Ureter (tissue), 1 donor: ENCODE measurements at regions not wholly inside any gene's neighbourhood (a gene's known extent, or its start where the extent isn't known, plus 50 kb on each side); places are given as distances from the start of the nearest gene placed in this dataset.

ENCODE experiments used
- DNase-seq: peaks from one replicate; pipeline ENCODE4 v3.0.0-alpha.2; 2020; ENCODE audit warnings: low spot score
- donor health status: DM: yes; HTN: yes; CAD: no.

- DNase-seq, result no peak
Measured at GRCh38 chr12:30021051-30021833, 237.5 kb upstream of the TMTC1 start.

GRCh38 chr12:30019366-30020140 is 235.8 kb upstream of the TMTC1 start:
- no peak for DNase-seq

- DNase-seq, result no peak
Measured at GRCh38 chr12:30016540-30017055, 232.9 kb upstream of the TMTC1 start.

- DNase-seq, result no peak
Measured at GRCh38 chr12:30015631-30016337, 232.0 kb upstream of the TMTC1 start.

GRCh38 chr12:30014991-30015390 is 231.2 kb upstream of the TMTC1 start:
- DNase-seq, result no peak

GRCh38 chr12:30012816-30013450 is 229.2 kb upstream of the TMTC1 start:
- no peak for DNase-seq

- DNase-seq, result no peak
Measured at GRCh38 chr12:30010071-30011052, 226.6 kb upstream of the TMTC1 start.

- no peak for DNase-seq
Measured at GRCh38 chr12:30006021-30006420, 222.3 kb upstream of the TMTC1 start.

- no peak for DNase-seq
Measured at GRCh38 chr12:30003321-30003720, 219.6 kb upstream of the TMTC1 start.

GRCh38 chr12:30002677-30003076 is 218.9 kb upstream of the TMTC1 start:
- DNase-seq, result no peak

GRCh38 chr12:30000401-30000800 is 216.7 kb upstream of the TMTC1 start:
- no peak for DNase-seq

- no peak for DNase-seq
Measured at GRCh38 chr12:29996993-29997392, 213.3 kb upstream of the TMTC1 start.

- DNase-seq, result no peak
Measured at GRCh38 chr12:29992366-29992765, 208.6 kb upstream of the TMTC1 start.

GRCh38 chr12:29991924-29992323 is 208.2 kb upstream of the TMTC1 start:
- no peak for DNase-seq

GRCh38 chr12:29990971-29991370 is 207.2 kb upstream of the TMTC1 start:
- DNase-seq, result no peak

GRCh38 chr12:29983851-29984250 is 200.1 kb upstream of the TMTC1 start:
- no peak for DNase-seq

- DNase-seq, result no peak
Measured at GRCh38 chr12:29980304-29980703, 196.6 kb upstream of the TMTC1 start.

- DNase-seq, result no peak
Measured at GRCh38 chr12:29971446-29971845, 187.7 kb upstream of the TMTC1 start.

GRCh38 chr12:29970501-29970900 is 186.8 kb upstream of the TMTC1 start:
- DNase-seq, result no peak

GRCh38 chr12:29962276-29963035 is 178.7 kb upstream of the TMTC1 start:
- DNase-seq, result no peak
